Glutamatergic neuron (in vitro differentiated cells): ENCODE measurements at regions not wholly inside any gene's neighbourhood (a gene's known extent, or its start where the extent isn't known, plus 50 kb on each side); places are given as distances from the start of the nearest gene placed in this dataset.

Experiments
- DNase-seq: peaks from one replicate; pipeline ENCODE4 v3.0.0; 2022
- H3K27ac Mint-ChIP-seq: one replicate; pipeline ENCODE4 v1.8.0; 2020; ENCODE audit warnings: mild to moderate bottlenecking, mixed read lengths, inconsistent platforms; ENCODE audit not compliant: unreplicated experiment
- H3K27me3 Mint-ChIP-seq: one replicate; pipeline ENCODE4 v1.8.0; 2020; ENCODE audit warnings: mild to moderate bottlenecking, moderate library complexity, mixed read lengths, inconsistent platforms; ENCODE audit not compliant: unreplicated experiment
- H3K36me3 Mint-ChIP-seq: one replicate; pipeline ENCODE4 v1.8.0; 2020; ENCODE audit warnings: mild to moderate bottlenecking, mixed read lengths, inconsistent platforms; ENCODE audit not compliant: unreplicated experiment
- H3K4me1 Mint-ChIP-seq: one replicate; pipeline ENCODE4 v1.8.0; 2020; ENCODE audit warnings: mild to moderate bottlenecking, low read depth, mixed read lengths, inconsistent platforms; ENCODE audit not compliant: unreplicated experiment
- H3K4me3 Mint-ChIP-seq: one replicate; pipeline ENCODE4 v1.8.0; 2020; ENCODE audit warnings: mild to moderate bottlenecking, mixed read lengths, inconsistent platforms; ENCODE audit not compliant: unreplicated experiment
- H3K9me3 Mint-ChIP-seq: one replicate; pipeline ENCODE4 v1.8.0; 2020; ENCODE audit warnings: mild to moderate bottlenecking, moderate library complexity, mixed read lengths, inconsistent platforms; ENCODE audit not compliant: unreplicated experiment
- CTCF ChIP-seq: fragments of 200-600 bp; sonication (generic); IDR thresholded peaks from one replicate; pipeline ENCODE4 v1.5.0; 2021; ENCODE audit not compliant: partially characterized antibody, unreplicated experiment

GRCh38 chr10:34889004-34889869 lies 74.1 kb upstream of the PARD3 start:
- no peak overlapping the region for H3K4me3 Mint-ChIP-seq
- TF ChIP-seq CTCF = no peak
- H3K36me3 Mint-ChIP-seq = no peaks in the 10 kb centered on the region
- H3K4me1 Mint-ChIP-seq = peaks cover 1% of the 10 kb centered on the region
- no peak overlapping the region for H3K27ac Mint-ChIP-seq
- H3K9me3 Mint-ChIP-seq = peaks cover 2% of the 10 kb centered on the region
- peaks cover 3% of the 10 kb centered on the region for H3K27me3 Mint-ChIP-seq
- DNase-seq = no peak

- Mint-ChIP-seq H3K27me3 (peaks cover 3% of the 10 kb centered on the region), H3K36me3 (no peaks in the 10 kb centered on the region), H3K27ac (no peak overlapping the region), H3K9me3 (peaks cover 2% of the 10 kb centered on the region), H3K4me3 (no peak overlapping the region), H3K4me1 (no peaks in the 10 kb centered on the region)
- no peak for TF ChIP-seq CTCF
- no peak for DNase-seq
Measured at GRCh38 chr10:34886906-34887642, 72.0 kb upstream of the PARD3 start.

GRCh38 chr10:34885898-34886297 lies 70.8 kb upstream of the PARD3 start:
- DNase-seq = no peak
- Mint-ChIP-seq H3K27me3 (peaks cover 5% of the 10 kb centered on the region), H3K36me3 (no peaks in the 10 kb centered on the region), H3K9me3 (no peaks in the 10 kb centered on the region), H3K4me3 (no peak overlapping the region), H3K27ac (no peak overlapping the region), H3K4me1 (no peaks in the 10 kb centered on the region)
- no peak for TF ChIP-seq CTCF

- H3K4me3 Mint-ChIP-seq = no peak overlapping the region
- H3K36me3 Mint-ChIP-seq = no peaks in the 10 kb centered on the region
- H3K9me3 Mint-ChIP-seq = no peaks in the 10 kb centered on the region
- no peaks in the 10 kb centered on the region for H3K4me1 Mint-ChIP-seq
- H3K27me3 Mint-ChIP-seq = peaks cover 5% of the 10 kb centered on the region
- DNase-seq = no peak
- no peak overlapping the region for H3K27ac Mint-ChIP-seq
- TF ChIP-seq CTCF = no peak
Measured at GRCh38 chr10:34885011-34885410, 69.9 kb upstream of the PARD3 start.
